ENCODE measurements at regions not wholly inside any gene's neighbourhood (a gene's known extent, or its start where the extent isn't known, plus 50 kb on each side); places are given as distances from the start of the nearest gene placed in this dataset.

GRCh38 chr2:43152741-43153647 lies 73.4 kb downstream of the ZFP36L2 start:
- TF ChIP-seq EZH2phosphoT487 (IDR thresholded peaks at IDR 0.05; ENCODE audit: low read depth) (no peak), CTCF (IDR thresholded peaks at IDR 0.05; ENCODE audit: low read depth, low read length) (no peak)
- no peaks in the 10 kb centered on the region for H3K9me3 ChIP-seq (ENCODE audit: insufficient read depth, low read length)

GRCh38 chr2:43152186-43152585 lies 74.2 kb downstream of the ZFP36L2 start:
- Histone ChIP-seq H3K4me1 (ENCODE audit: low read length) (peaks cover 29% of the 10 kb centered on the region), H3K27me3 (ENCODE audit: low read depth, low read length) (no peaks in the 10 kb centered on the region), H3K4me2 (ENCODE audit: low read length) (no peak overlapping the region), H3K79me2 (ENCODE audit: low read length) (no peaks in the 10 kb centered on the region), H3K9ac (ENCODE audit: low read length) (no peak overlapping the region), H3K27ac (ENCODE audit: low read length) (no peak overlapping the region), H3K36me3 (replicated peaks; ENCODE audit: low read depth, low read length) (no peaks in the 10 kb centered on the region), H3K9me3 (ENCODE audit: insufficient read depth, low read length) (no peaks in the 10 kb centered on the region), H3K4me3 (ENCODE audit: low read length) (no peak overlapping the region), H4K20me1 (ENCODE audit: insufficient read depth, low read length) (no peaks in the 10 kb centered on the region), H2AFZ (ENCODE audit: low read depth, low read length) (no peak overlapping the region)
- TF ChIP-seq CTCF (IDR thresholded peaks at IDR 0.05; ENCODE audit: low read depth, low read length) (no peak), EZH2phosphoT487 (IDR thresholded peaks at IDR 0.05; ENCODE audit: low read depth) (no peak)

More at GRCh38 chr2:43152741-43153647, 73.4 kb downstream of the ZFP36L2 start:
- H4K20me1 ChIP-seq (ENCODE audit: insufficient read depth, low read length), result no peaks in the 10 kb centered on the region
- H3K27me3 ChIP-seq (ENCODE audit: low read depth, low read length), result no peaks in the 10 kb centered on the region
- H3K27ac ChIP-seq (ENCODE audit: low read length), result no peak overlapping the region
- H3K4me2 ChIP-seq (ENCODE audit: low read length), result no peak overlapping the region
- peaks cover 23% of the 10 kb centered on the region for H3K4me1 ChIP-seq (ENCODE audit: low read length)
- H2AFZ ChIP-seq (ENCODE audit: low read depth, low read length), result no peak overlapping the region
- no peaks in the 10 kb centered on the region for H3K79me2 ChIP-seq (ENCODE audit: low read length)
- no peak overlapping the region for H3K9ac ChIP-seq (ENCODE audit: low read length)
- no peak overlapping the region for H3K4me3 ChIP-seq (ENCODE audit: low read length)
- H3K36me3 ChIP-seq (replicated peaks; ENCODE audit: low read depth, low read length), result no peaks in the 10 kb centered on the region

- no peak overlapping the region for H3K27ac ChIP-seq (ENCODE audit: low read length)
- no peaks in the 10 kb centered on the region for H3K27me3 ChIP-seq (ENCODE audit: low read depth, low read length)
- TF ChIP-seq CTCF (IDR thresholded peaks at IDR 0.05; ENCODE audit: low read depth, low read length), result no peak
- no peak for TF ChIP-seq EZH2phosphoT487 (IDR thresholded peaks at IDR 0.05; ENCODE audit: low read depth)
- no peaks in the 10 kb centered on the region for H4K20me1 ChIP-seq (ENCODE audit: insufficient read depth, low read length)
- no peaks in the 10 kb centered on the region for H3K36me3 ChIP-seq (replicated peaks; ENCODE audit: low read depth, low read length)
- peak overlapping the region; percentile 62 for H3K4me2 ChIP-seq (ENCODE audit: low read length)
- H3K9ac ChIP-seq (ENCODE audit: low read length), result no peak overlapping the region
- H3K79me2 ChIP-seq (ENCODE audit: low read length), result no peaks in the 10 kb centered on the region
- peak overlapping the region; percentile 59 for H2AFZ ChIP-seq (ENCODE audit: low read depth, low read length)
- peak overlapping the region; percentile 32; the same call in 1 of the 2 replicates for H3K4me3 ChIP-seq (ENCODE audit: low read length)
- H3K4me1 ChIP-seq (ENCODE audit: low read length), result peaks cover 39% of the 10 kb centered on the region
- no peaks in the 10 kb centered on the region for H3K9me3 ChIP-seq (ENCODE audit: insufficient read depth, low read length)
Measured at GRCh38 chr2:43149482-43150107, 76.8 kb downstream of the ZFP36L2 start.

GRCh38 chr2:43146083-43146482 lies 80.3 kb downstream of the ZFP36L2 start:
- H3K4me2 ChIP-seq (ENCODE audit: low read length), result peak overlapping the region; percentile 40
- H3K4me1 ChIP-seq (ENCODE audit: low read length), result peaks cover 39% of the 10 kb centered on the region
- H3K27me3 ChIP-seq (ENCODE audit: low read depth, low read length), result no peaks in the 10 kb centered on the region
- H4K20me1 ChIP-seq (ENCODE audit: insufficient read depth, low read length), result no peaks in the 10 kb centered on the region
- H3K9ac ChIP-seq (ENCODE audit: low read length), result no peak overlapping the region
- peak overlapping the region; percentile 45; the same call in 1 of the 2 replicates for H2AFZ ChIP-seq (ENCODE audit: low read depth, low read length)
- H3K27ac ChIP-seq (ENCODE audit: low read length), result no peak overlapping the region
- H3K9me3 ChIP-seq (ENCODE audit: insufficient read depth, low read length), result no peaks in the 10 kb centered on the region
- no peaks in the 10 kb centered on the region for H3K36me3 ChIP-seq (replicated peaks; ENCODE audit: low read depth, low read length)
- H3K79me2 ChIP-seq (ENCODE audit: low read length), result no peaks in the 10 kb centered on the region
- TF ChIP-seq CTCF (IDR thresholded peaks at IDR 0.05; ENCODE audit: low read depth, low read length), result no peak
- TF ChIP-seq EZH2phosphoT487 (IDR thresholded peaks at IDR 0.05; ENCODE audit: low read depth), result no peak
- H3K4me3 ChIP-seq (ENCODE audit: low read length), result no peak overlapping the region
